K562 (cell line): ENCODE measurements at regions not wholly inside any gene's neighbourhood (a gene's known extent, or its start where the extent isn't known, plus 50 kb on each side); places are given as distances from the start of the nearest gene placed in this dataset.

ENCODE experiments used
- ATAC-seq: fragments of 200-7000 bp; cut with Tn5 transposase; 3 replicates; pipeline ENCODE4 v1.9.1; 2020; ENCODE audit warnings: moderate library complexity
- BruUV-seq: library from RNA; stranded (reverse); fragments of 400-500 nt; replicated peaks from 2 replicates; lab custom pipeline; 2021; lab: Mats Ljungman, UMichigan
- CTCF ChIA-PET: fragments of 300-600 bp; formaldehyde crosslinking; extraction: SDS; loops from one replicate; lab custom pipeline; 2021; ENCODE audit warnings: low intra/inter-chr PET ratio; lab: Yijun Ruan, JAX
- POLR2A ChIA-PET: fragments of 300-600, 350-650 bp; sonication (Branson Sonifier 250); formaldehyde crosslinking; extraction: SDS; loops from one replicate; lab custom pipeline; 2021; ENCODE audit warnings: antibody characterized with exemption, inconsistent platforms; lab: Yijun Ruan, JAX
- DNase-seq, 4 experiments: peaks; one replicate each; pipeline versions ENCODE4 v3.0.0 to v3.0.0-alpha.2; 2011 to 2018; ENCODE audit warnings: low spot score in 3 of 4, mixed read lengths in 3 of 4; ENCODE audit errors: extremely low read depth in 1 of 4
- FAIRE-seq: peaks from 2 replicates; lab custom pipeline; 2011; peaks lifted over from hg19 to GRCh38; lab: Jason Lieb, UNC
- H2AFZ ChIP-seq: 2 replicates; pipeline ENCODE4 v1.6.0; 2011; ENCODE audit warnings: low read depth, low read length, control low read depth, inconsistent platforms
- H3K27ac ChIP-seq: fragments of 200-600 bp; 3 replicates; pipeline ENCODE4 v1.8.0; 2011; ENCODE audit warnings: low read depth, mild to moderate bottlenecking, control low read depth, inconsistent platforms, low read length, moderate library complexity, mixed read lengths; ENCODE audit errors: extremely low read depth
- H3K27me3 ChIP-seq, 2 experiments: fragments of 300-600 bp in 1 of 2; 2 replicates in 1 of 2; 3 replicates in 1 of 2; pipeline versions ENCODE4 v1.6.0 to v1.8.0; 2011; ENCODE audit warnings: inconsistent platforms in 2 of 2, low read length in 2 of 2, mild to moderate bottlenecking in 1 of 2, mixed read lengths in 1 of 2, moderate library complexity in 1 of 2; ENCODE audit not compliant: control insufficient read depth in 2 of 2, insufficient read depth in 2 of 2
- H3K36me3 ChIP-seq: fragments of 300-600 bp; 3 replicates; pipeline ENCODE4 v1.8.0; 2011; ENCODE audit warnings: mild to moderate bottlenecking, low read length, inconsistent platforms; ENCODE audit not compliant: control insufficient read depth, insufficient read depth
- H3K4me1 ChIP-seq, 2 experiments: fragments of 200-600 bp in 1 of 2; replicated peaks in 1 of 2; 2 replicates in 1 of 2; 3 replicates in 1 of 2; pipeline versions ENCODE4 v1.5.1 to v1.8.0; 2011; ENCODE audit warnings: inconsistent platforms in 2 of 2, low read length in 2 of 2, mild to moderate bottlenecking in 1 of 2, mixed read lengths in 1 of 2, moderate library complexity in 1 of 2; ENCODE audit not compliant: control insufficient read depth in 2 of 2, insufficient read depth in 2 of 2
- H3K4me2 ChIP-seq: 2 replicates; pipeline ENCODE4 v1.6.1; 2011; ENCODE audit warnings: low read length, control low read depth, inconsistent platforms, mixed read lengths; ENCODE audit not compliant: insufficient read depth
- H3K4me3 ChIP-seq: fragments of 200-600 bp; sonication (generic), shearing (Covaris generic); 2 replicates; pipeline ENCODE4 v1.5.1; 2016; ENCODE audit warnings: control low read depth, inconsistent platforms
- H3K79me2 ChIP-seq: fragments of 200-600 bp; 3 replicates; pipeline ENCODE4 v1.8.0; 2011; ENCODE audit warnings: low read length, inconsistent platforms; ENCODE audit not compliant: control insufficient read depth, insufficient read depth
- H3K9ac ChIP-seq, 2 experiments: 2 replicates each; pipeline versions ENCODE4 v1.6.0 to v1.6.1; 2011; ENCODE audit warnings: low read depth in 2 of 2, low read length in 2 of 2, control low read depth in 1 of 2, inconsistent platforms in 1 of 2, mild to moderate bottlenecking in 1 of 2, mixed read lengths in 1 of 2; ENCODE audit not compliant: insufficient read depth in 1 of 2
- H3K9me1 ChIP-seq: one replicate; pipeline ENCODE4 v1.6.0; 2011; ENCODE audit warnings: inconsistent platforms, mild to moderate bottlenecking, low read length, moderate library complexity; ENCODE audit not compliant: control insufficient read depth, insufficient read depth
- H3K9me3 ChIP-seq: replicated peaks from 2 replicates; pipeline ENCODE4 v1.5.1; 2011; ENCODE audit warnings: low read depth, low read length, inconsistent platforms; ENCODE audit not compliant: control insufficient read depth, insufficient read depth
- H4K20me1 ChIP-seq: replicated peaks from 2 replicates; pipeline ENCODE4 v1.6.1; 2011; ENCODE audit warnings: low read length, inconsistent platforms, mixed read lengths; ENCODE audit not compliant: control insufficient read depth, insufficient read depth
- YY1 ChIP-seq, 3 experiments: IDR thresholded peaks; 2 replicates each; pipeline ENCODE4 v1.6.1; 2011; ENCODE audit warnings: low read length in 2 of 3, mild to moderate bottlenecking in 2 of 3, moderate library complexity in 2 of 3, borderline replicate concordance in 1 of 3, control low read depth in 1 of 3, low read depth in 1 of 3; ENCODE audit not compliant: insufficient read depth in 3 of 3, insufficient replicate concordance in 2 of 3, control insufficient read depth in 1 of 3, insufficient read length in 1 of 3; ENCODE audit errors: extremely low read depth in 1 of 3
- WGBS: fragments of 100-300 bp; shearing (Covaris generic); methylation state at CpG from one replicate; pipeline ENCODE4 v1.1.6; 2016; ENCODE audit warnings: low coverage, mixed read lengths; ENCODE audit not compliant: insufficient coverage; ENCODE audit errors: missing lambda C conversion rate; 5-methylcytosine and 5-hydroxymethylcytosine counted together
- in situ Hi-C: fragments of 300-500 bp; cut with MboI; formaldehyde crosslinking; loops from 4 replicates; pipeline ENCODE4 v1.15.0; 2018; ENCODE audit warnings: inconsistent platforms, mixed read lengths
- intact Hi-C: fragments of 100-400 bp; cut with micrococcal nuclease; formaldehyde crosslinking; loops from 2 replicates; pipeline ENCODE4 v1.14.2; 2022
- TF ChIP-seq, protein P1 (sequence below): fragments of 200-800 bp; sonication (Bioruptor generic); IDR thresholded peaks from 2 replicates; pipeline ENCODE4 v1.6.1; 2017; ENCODE audit warnings: missing genetic modification characterization, missing compliant biosample characterization
- TF ChIP-seq, protein P2 (sequence below): fragments of 450-650 bp; IDR thresholded peaks from 2 replicates; pipeline ENCODE4 v1.6.1; 2017; ENCODE audit warnings: antibody characterized with exemption, mild to moderate bottlenecking

GRCh38 chr3:59515966-59516365, 466.1 kb upstream of the CFAP20DC start:
- Histone ChIP-seq H4K20me1 (no peaks in the 10 kb centered on the region), H3K27me3 (0 out of 5 replicates have a peak, but pooled peaks cover 0 to 2% of the 10 kb centered on the region in 2 experiments), H3K9me3 (no peaks in the 10 kb centered on the region), H3K36me3 (no peaks in the 10 kb centered on the region), H2AFZ (no peak overlapping the region), H3K27ac (no peak overlapping the region), H3K79me2 (no peaks in the 10 kb centered on the region), H3K4me1 (no peaks in the 10 kb centered on the region), H3K4me3 (no peak overlapping the region), H3K9ac (no peak overlapping the region), H3K4me2 (no peak overlapping the region), H3K9me1 (no peaks in the 10 kb centered on the region)
- DNase-seq (no peak), ATAC-seq (no peak), FAIRE-seq (no peak)
- BruUV-seq = no TSS peak
- intact Hi-C loops (no loop called here), in situ Hi-C loops (no loop called here)
- TF ChIP-seq, protein P1, sequence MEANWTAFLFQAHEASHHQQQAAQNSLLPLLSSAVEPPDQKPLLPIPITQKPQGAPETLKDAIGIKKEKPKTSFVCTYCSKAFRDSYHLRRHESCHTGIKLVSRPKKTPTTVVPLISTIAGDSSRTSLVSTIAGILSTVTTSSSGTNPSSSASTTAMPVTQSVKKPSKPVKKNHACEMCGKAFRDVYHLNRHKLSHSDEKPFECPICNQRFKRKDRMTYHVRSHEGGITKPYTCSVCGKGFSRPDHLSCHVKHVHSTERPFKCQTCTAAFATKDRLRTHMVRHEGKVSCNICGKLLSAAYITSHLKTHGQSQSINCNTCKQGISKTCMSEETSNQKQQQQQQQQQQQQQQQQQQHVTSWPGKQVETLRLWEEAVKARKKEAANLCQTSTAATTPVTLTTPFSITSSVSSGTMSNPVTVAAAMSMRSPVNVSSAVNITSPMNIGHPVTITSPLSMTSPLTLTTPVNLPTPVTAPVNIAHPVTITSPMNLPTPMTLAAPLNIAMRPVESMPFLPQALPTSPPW = no peak
- TF ChIP-seq, protein P2, sequence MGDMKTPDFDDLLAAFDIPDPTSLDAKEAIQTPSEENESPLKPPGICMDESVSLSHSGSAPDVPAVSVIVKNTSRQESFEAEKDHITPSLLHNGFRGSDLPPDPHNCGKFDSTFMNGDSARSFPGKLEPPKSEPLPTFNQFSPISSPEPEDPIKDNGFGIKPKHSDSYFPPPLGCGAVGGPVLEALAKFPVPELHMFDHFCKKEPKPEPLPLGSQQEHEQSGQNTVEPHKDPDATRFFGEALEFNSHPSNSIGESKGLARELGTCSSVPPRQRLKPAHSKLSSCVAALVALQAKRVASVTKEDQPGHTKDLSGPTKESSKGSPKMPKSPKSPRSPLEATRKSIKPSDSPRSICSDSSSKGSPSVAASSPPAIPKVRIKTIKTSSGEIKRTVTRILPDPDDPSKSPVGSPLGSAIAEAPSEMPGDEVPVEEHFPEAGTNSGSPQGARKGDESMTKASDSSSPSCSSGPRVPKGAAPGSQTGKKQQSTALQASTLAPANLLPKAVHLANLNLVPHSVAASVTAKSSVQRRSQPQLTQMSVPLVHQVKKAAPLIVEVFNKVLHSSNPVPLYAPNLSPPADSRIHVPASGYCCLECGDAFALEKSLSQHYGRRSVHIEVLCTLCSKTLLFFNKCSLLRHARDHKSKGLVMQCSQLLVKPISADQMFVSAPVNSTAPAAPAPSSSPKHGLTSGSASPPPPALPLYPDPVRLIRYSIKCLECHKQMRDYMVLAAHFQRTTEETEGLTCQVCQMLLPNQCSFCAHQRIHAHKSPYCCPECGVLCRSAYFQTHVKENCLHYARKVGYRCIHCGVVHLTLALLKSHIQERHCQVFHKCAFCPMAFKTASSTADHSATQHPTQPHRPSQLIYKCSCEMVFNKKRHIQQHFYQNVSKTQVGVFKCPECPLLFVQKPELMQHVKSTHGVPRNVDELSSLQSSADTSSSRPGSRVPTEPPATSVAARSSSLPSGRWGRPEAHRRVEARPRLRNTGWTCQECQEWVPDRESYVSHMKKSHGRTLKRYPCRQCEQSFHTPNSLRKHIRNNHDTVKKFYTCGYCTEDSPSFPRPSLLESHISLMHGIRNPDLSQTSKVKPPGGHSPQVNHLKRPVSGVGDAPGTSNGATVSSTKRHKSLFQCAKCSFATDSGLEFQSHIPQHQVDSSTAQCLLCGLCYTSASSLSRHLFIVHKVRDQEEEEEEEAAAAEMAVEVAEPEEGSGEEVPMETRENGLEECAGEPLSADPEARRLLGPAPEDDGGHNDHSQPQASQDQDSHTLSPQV = no peak
- no peak for TF ChIP-seq YY1 (IDR thresholded peaks at IDR 0.05; ENCODE audit: borderline replicate concordance in 1 of 3, control insufficient read depth in 1 of 3, extremely low read depth in 1 of 3, insufficient read depth in 3 of 3, insufficient read length in 1 of 3, insufficient replicate concordance in 2 of 3, low read depth in 1 of 3, low read length in 2 of 3)
- WGBS = 0% methylated on average over 3 of the region's 3 CpGs
- CTCF ChIA-PET = no interaction called here
- POLR2A ChIA-PET = no interaction called here
